ENCODE measurements at regions not wholly inside any gene's neighbourhood (a gene's known extent, or its start where the extent isn't known, plus 50 kb on each side); places are given as distances from the start of the nearest gene placed in this dataset.

GRCh38 chr3:127410678-127411077 is 122.8 kb upstream of the PRR20G start:
- H4K20me1 ChIP-seq (ENCODE audit: insufficient read depth): no peaks in the 10 kb centered on the region
- no peak overlapping the region for H3K9ac ChIP-seq
- H3K4me2 ChIP-seq: no peak overlapping the region
- no peak overlapping the region for H3K4me3 ChIP-seq (IDR thresholded peaks at IDR 0.05; ENCODE audit: insufficient read depth, low read depth, low read length)
- H2AFZ ChIP-seq (ENCODE audit: low read depth): no peak overlapping the region
- H3K79me2 ChIP-seq (ENCODE audit: insufficient read depth, low read depth): no peaks in the 10 kb centered on the region
- H3K27me3 ChIP-seq (ENCODE audit: insufficient read depth, low read depth): peaks cover 6% of the 10 kb centered on the region; the same call in 1 of the 2 replicates
- no peak overlapping the region for H3K27ac ChIP-seq
- no peak for TF ChIP-seq CTCF (conservative IDR thresholded peaks at IDR 0.05; ENCODE audit: low read depth, low read length)
- no peaks in the 10 kb centered on the region for H3K4me1 ChIP-seq (ENCODE audit: low read depth, poor library complexity, severe bottlenecking)
- H3K36me3 ChIP-seq (ENCODE audit: insufficient read depth): no peaks in the 10 kb centered on the region

DNA sequence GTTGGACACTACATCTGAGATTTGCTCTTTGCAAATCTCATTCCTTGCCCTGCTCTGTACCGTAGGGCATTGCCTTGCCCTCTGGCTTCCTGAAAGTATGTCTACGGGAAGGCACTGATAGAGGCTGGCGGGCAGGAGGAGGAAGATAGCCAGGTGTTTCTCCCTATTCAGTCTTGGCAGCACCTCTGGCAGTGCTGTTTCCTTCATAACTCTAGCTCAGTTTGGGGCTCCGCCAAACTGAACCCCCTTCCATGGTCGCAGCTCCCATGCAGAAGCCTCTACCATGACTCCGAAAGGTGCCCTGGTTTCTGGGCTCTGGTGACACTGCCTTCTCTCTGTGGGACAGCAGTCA is 122.3 kb upstream of the PRR20G start:
- no peak for TF ChIP-seq CTCF (conservative IDR thresholded peaks at IDR 0.05; ENCODE audit: low read depth, low read length)
- Histone ChIP-seq H2AFZ (ENCODE audit: low read depth) (no peak overlapping the region), H3K9ac (no peak overlapping the region), H3K4me3 (IDR thresholded peaks at IDR 0.05; ENCODE audit: insufficient read depth, low read depth, low read length) (no peak overlapping the region), H3K79me2 (ENCODE audit: insufficient read depth, low read depth) (no peaks in the 10 kb centered on the region), H3K36me3 (ENCODE audit: insufficient read depth) (no peaks in the 10 kb centered on the region), H3K4me1 (ENCODE audit: low read depth, poor library complexity, severe bottlenecking) (no peaks in the 10 kb centered on the region), H3K4me2 (no peak overlapping the region), H3K27ac (no peak overlapping the region), H3K27me3 (ENCODE audit: insufficient read depth, low read depth) (peaks cover 6% of the 10 kb centered on the region; the same call in 1 of the 2 replicates), H4K20me1 (ENCODE audit: insufficient read depth) (no peaks in the 10 kb centered on the region)

DNA sequence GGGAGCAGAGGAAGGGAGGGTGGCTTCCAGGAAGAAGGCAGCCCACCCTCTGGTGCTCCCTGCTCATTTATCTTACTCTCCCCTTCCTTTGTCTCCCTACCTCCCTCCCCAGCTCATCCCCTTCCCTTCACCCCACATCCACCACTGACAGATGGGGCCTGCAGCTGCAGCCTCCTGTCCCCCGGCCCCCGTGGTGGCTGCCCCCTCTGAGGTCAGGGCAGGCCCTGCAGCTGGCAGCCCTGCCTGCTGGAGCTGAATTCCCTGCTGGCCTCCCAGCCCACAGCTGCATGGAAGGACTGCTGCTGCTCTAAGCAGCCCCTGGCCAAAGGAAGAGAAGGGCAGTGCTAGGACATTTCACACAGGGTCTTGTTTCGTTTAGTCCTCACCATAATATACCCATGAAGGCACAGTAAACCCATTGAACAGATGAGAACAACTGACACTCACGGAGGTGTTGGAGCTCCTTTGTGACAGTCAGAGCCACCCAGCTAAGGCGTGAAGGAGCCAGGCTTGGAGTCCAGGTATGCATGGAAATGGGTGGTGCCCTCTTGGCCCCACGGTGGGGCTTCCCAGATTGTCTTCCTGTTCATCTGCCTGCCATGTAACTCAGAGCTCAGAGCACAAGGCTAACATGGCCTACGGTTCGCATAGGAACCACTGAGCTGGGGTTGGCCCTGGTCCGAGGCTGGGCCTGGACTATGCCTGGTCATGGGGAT is 121.7 kb upstream of the PRR20G start:
- Histone ChIP-seq H3K27me3 (ENCODE audit: insufficient read depth, low read depth) (peaks cover 6% of the 10 kb centered on the region; the same call in 1 of the 2 replicates), H3K4me1 (ENCODE audit: low read depth, poor library complexity, severe bottlenecking) (no peaks in the 10 kb centered on the region), H3K79me2 (ENCODE audit: insufficient read depth, low read depth) (no peaks in the 10 kb centered on the region), H3K9ac (no peak overlapping the region), H3K4me2 (no peak overlapping the region), H3K27ac (no peak overlapping the region), H2AFZ (ENCODE audit: low read depth) (no peak overlapping the region), H4K20me1 (ENCODE audit: insufficient read depth) (no peaks in the 10 kb centered on the region), H3K36me3 (ENCODE audit: insufficient read depth) (no peaks in the 10 kb centered on the region), H3K4me3 (IDR thresholded peaks at IDR 0.05; ENCODE audit: insufficient read depth, low read depth, low read length) (no peak overlapping the region)
- TF ChIP-seq CTCF (conservative IDR thresholded peaks at IDR 0.05; ENCODE audit: low read depth, low read length): no peak

DNA sequence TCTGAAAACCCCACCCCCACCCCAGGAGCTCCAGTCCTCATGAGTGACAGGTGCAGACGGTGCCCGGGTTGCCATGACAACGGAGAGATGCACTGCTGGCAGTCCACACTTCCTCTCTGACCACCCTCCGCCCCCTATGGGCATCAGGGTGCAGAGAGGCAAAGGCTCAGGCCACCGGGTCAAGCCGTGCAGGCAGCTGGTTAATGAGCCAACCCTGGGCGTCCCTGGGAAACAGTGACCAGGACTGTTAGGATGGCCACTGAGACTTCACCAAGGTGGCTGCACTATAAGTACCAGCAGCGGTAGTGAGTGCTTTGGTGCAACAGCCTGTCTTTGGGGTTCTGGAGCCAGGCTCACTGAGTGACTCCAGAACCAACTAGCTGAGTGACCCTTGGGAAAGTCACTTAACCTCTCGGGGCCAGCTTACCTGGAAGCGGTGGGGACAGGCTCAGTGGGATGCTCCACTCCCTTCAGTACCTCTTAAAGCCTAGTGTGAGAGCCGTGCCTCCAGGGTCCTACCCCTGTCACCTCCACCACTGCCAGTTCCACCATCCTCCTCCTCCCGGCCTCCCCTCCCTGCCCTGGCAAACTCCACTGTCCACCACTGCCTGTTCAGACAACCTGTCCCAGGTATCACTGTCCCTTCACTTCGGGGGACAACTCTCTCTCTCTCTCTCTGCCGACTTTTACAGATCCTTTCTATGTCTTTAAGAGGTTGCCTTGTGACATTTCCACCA is 121.0 kb upstream of the PRR20G start:
- Histone ChIP-seq H3K9ac (no peak overlapping the region), H2AFZ (ENCODE audit: low read depth) (no peak overlapping the region), H3K27ac (no peak overlapping the region), H3K4me3 (IDR thresholded peaks at IDR 0.05; ENCODE audit: insufficient read depth, low read depth, low read length) (no peak overlapping the region), H3K79me2 (ENCODE audit: insufficient read depth, low read depth) (no peaks in the 10 kb centered on the region), H3K4me1 (ENCODE audit: low read depth, poor library complexity, severe bottlenecking) (no peaks in the 10 kb centered on the region), H4K20me1 (ENCODE audit: insufficient read depth) (no peaks in the 10 kb centered on the region), H3K27me3 (ENCODE audit: insufficient read depth, low read depth) (peaks cover 6% of the 10 kb centered on the region; the same call in 1 of the 2 replicates), H3K4me2 (no peak overlapping the region), H3K36me3 (ENCODE audit: insufficient read depth) (no peaks in the 10 kb centered on the region)
- TF ChIP-seq CTCF (conservative IDR thresholded peaks at IDR 0.05; ENCODE audit: low read depth, low read length): no peak
